A673 (cell line): ENCODE measurements at regions not wholly inside any gene's neighbourhood (a gene's known extent, or its start where the extent isn't known, plus 50 kb on each side); places are given as distances from the start of the nearest gene placed in this dataset.
"Not testable (repeated sequence)": the region's sequence is repeated elsewhere in the genome, so short reads cannot be mapped to it uniquely, and the experiment has no call there.

ENCODE experiments used
- BruUV-seq: library from RNA; stranded (reverse); fragments of 400-500 nt; replicated peaks from 2 replicates; lab custom pipeline; 2021; lab: Mats Ljungman, UMichigan
- CTCF ChIA-PET: fragments of 300-600 bp; sonication (Branson Sonifier 250); formaldehyde crosslinking; loops from one replicate; lab custom pipeline; 2022; ENCODE audit warnings: antibody characterized with exemption; lab: Charles Lee
- POLR2A ChIA-PET: fragments of 300-600 bp; sonication (Branson Sonifier 250); formaldehyde crosslinking; loops from one replicate; lab custom pipeline; 2022; ENCODE audit warnings: antibody characterized with exemption; ENCODE audit not compliant: low non-redundant PET; lab: Charles Lee
- DNase-seq: peaks from one replicate; pipeline ENCODE4 v3.0.0-alpha.2; 2015; ENCODE audit warnings: low spot score
- H3K27ac ChIP-seq: fragments of 200-600 bp; sonication (generic); 2 replicates; pipeline ENCODE4 v1.5.1; 2016; ENCODE audit warnings: mixed run types, low read depth, mild to moderate bottlenecking, mixed read lengths, antibody characterized with exemption, low read length; ENCODE audit not compliant: poor library complexity, severe bottlenecking
- H3K27me3 ChIP-seq: fragments of 200-600 bp; sonication (generic); replicated peaks from 2 replicates; pipeline ENCODE4 v1.6.1; 2017; ENCODE audit warnings: mixed run types, low read depth, mild to moderate bottlenecking, mixed read lengths, antibody characterized with exemption, low read length; ENCODE audit not compliant: insufficient read depth, poor library complexity
- H3K36me3 ChIP-seq: fragments of 200-600 bp; sonication (generic); 2 replicates; pipeline ENCODE4 v1.6.1; 2016; ENCODE audit warnings: mixed run types, mild to moderate bottlenecking, mixed read lengths, antibody characterized with exemption, low read length; ENCODE audit not compliant: insufficient read depth, poor library complexity, severe bottlenecking
- H3K4me1 ChIP-seq: fragments of 200-600 bp; sonication (generic); 2 replicates; pipeline ENCODE4 v1.6.1; 2017; ENCODE audit warnings: mixed run types, mild to moderate bottlenecking, mixed read lengths, antibody characterized with exemption, low read length; ENCODE audit not compliant: insufficient read depth, poor library complexity, severe bottlenecking
- H3K4me3 ChIP-seq: fragments of 200-600 bp; sonication (generic); 2 replicates; pipeline ENCODE4 v1.5.1; 2016; ENCODE audit warnings: low read depth, mixed run types, mild to moderate bottlenecking, mixed read lengths, low read length; ENCODE audit not compliant: poor library complexity, severe bottlenecking
- H3K9me3 ChIP-seq: fragments of 200-600 bp; sonication (generic); 2 replicates; pipeline ENCODE4 v1.6.1; 2016; ENCODE audit warnings: mixed run types, low read depth, mild to moderate bottlenecking, mixed read lengths, antibody characterized with exemption, low read length; ENCODE audit not compliant: poor library complexity, severe bottlenecking
- CTCF ChIP-seq: fragments of 300-800, 200-600 bp; sonication (generic); conservative IDR thresholded peaks from 2 replicates; pipeline ENCODE4 v1.5.1; 2017; ENCODE audit warnings: low read depth, mild to moderate bottlenecking, antibody characterized with exemption, low read length, moderate library complexity, mixed read lengths
- EZH2 ChIP-seq: fragments of 200-600 bp; sonication (generic); IDR thresholded peaks from 2 replicates; pipeline ENCODE4 v1.6.1; 2017; ENCODE audit warnings: borderline replicate concordance, low read depth, mild to moderate bottlenecking, mixed read lengths, antibody characterized with exemption, low read length; ENCODE audit not compliant: poor library complexity, severe bottlenecking
- intact Hi-C: fragments of 100-400 bp; cut with micrococcal nuclease; formaldehyde crosslinking; loops from one replicate; pipeline ENCODE4 v1.10.0; 2022; ENCODE audit not compliant: unreplicated experiment

GRCh38 chr1:117308311-117308916 is 58.8 kb upstream of the MAN1A2 start:
- Histone ChIP-seq H3K9me3 (no peaks in the 10 kb centered on the region), H3K27ac (no peak overlapping the region), H3K4me1 (no peaks in the 10 kb centered on the region), H3K4me3 (no peak overlapping the region), H3K27me3 (no peaks in the 10 kb centered on the region), H3K36me3 (no peaks in the 10 kb centered on the region)
- TF ChIP-seq CTCF (no peak), EZH2 (no peak)
- DNase-seq = no peak
- intact Hi-C loops = no loop called here
- ChIA-PET CTCF (no interaction called here), POLR2A (no interaction called here)
- no TSS peak for BruUV-seq

- Histone ChIP-seq H3K4me1 (no peaks in the 10 kb centered on the region), H3K9me3 (no peaks in the 10 kb centered on the region), H3K27me3 (no peaks in the 10 kb centered on the region), H3K27ac (no peak overlapping the region), H3K36me3 (no peaks in the 10 kb centered on the region), H3K4me3 (no peak overlapping the region)
- DNase-seq = no peak
- POLR2A ChIA-PET = no interaction called here
- intact Hi-C loops = no loop called here
- TF ChIP-seq EZH2 = no peak
- TF ChIP-seq CTCF = no peak
- CTCF ChIA-PET = no interaction called here
- BruUV-seq = no TSS peak
Measured at GRCh38 chr1:117301901-117302300, 65.3 kb upstream of the MAN1A2 start.

- H3K27me3 ChIP-seq, DNase-seq, intact Hi-C loops, H3K9me3 ChIP-seq, POLR2A ChIA-PET, H3K4me1 ChIP-seq, H3K27ac ChIP-seq, BruUV-seq, CTCF ChIA-PET, H3K36me3 ChIP-seq, H3K4me3 ChIP-seq: not testable (repeated sequence)
Measured at GRCh38 chr1:117300183-117300582, 67.1 kb upstream of the MAN1A2 start.

GRCh38 chr1:117295001-117295400 is 72.2 kb upstream of the MAN1A2 start:
- H3K36me3 ChIP-seq = no peaks in the 10 kb centered on the region
- no peak for DNase-seq
- intact Hi-C loops = no loop called here
- BruUV-seq = no TSS peak
- H3K9me3 ChIP-seq = no peaks in the 10 kb centered on the region
- no peak overlapping the region for H3K27ac ChIP-seq
- CTCF ChIA-PET = no interaction called here
- H3K27me3 ChIP-seq = no peaks in the 10 kb centered on the region
- no peak overlapping the region for H3K4me3 ChIP-seq
- TF ChIP-seq EZH2 (no peak), CTCF (no peak)
- H3K4me1 ChIP-seq = no peaks in the 10 kb centered on the region
- POLR2A ChIA-PET = no interaction called here
